Mesendoderm (in vitro differentiated cells): ENCODE measurements at regions not wholly inside any gene's neighbourhood (a gene's known extent, or its start where the extent isn't known, plus 50 kb on each side); places are given as distances from the start of the nearest gene placed in this dataset.
A peak's percentile ranks its signal among the peaks of the same experiment; 100 is the strongest.

Experiments used
- DNase-seq: peaks from one replicate; pipeline ENCODE4 v3.0.0; 2013
- H2AK5ac ChIP-seq: 2 replicates; pipeline ENCODE4 v1.6.1; 2013; ENCODE audit warnings: low read length, inconsistent platforms
- H2BK120ac ChIP-seq: 2 replicates; pipeline ENCODE4 v1.6.1; 2013; ENCODE audit warnings: low read depth, mild to moderate bottlenecking, low read length, moderate library complexity, mixed read lengths
- H2BK15ac ChIP-seq: replicated peaks from 2 replicates; pipeline ENCODE4 v1.6.1; 2013; ENCODE audit warnings: low read depth, mild to moderate bottlenecking, moderate library complexity
- H2BK5ac ChIP-seq: 2 replicates; pipeline ENCODE4 v1.6.1; 2013; ENCODE audit warnings: low read length, inconsistent platforms
- H3K18ac ChIP-seq: 2 replicates; pipeline ENCODE4 v1.6.1; 2013; ENCODE audit warnings: mild to moderate bottlenecking, low read length, mixed read lengths
- H3K23ac ChIP-seq: one replicate; pipeline ENCODE4 v1.6.1; 2013; ENCODE audit warnings: low read length
- H3K27ac ChIP-seq: 2 replicates; pipeline ENCODE4 v1.5.1; 2013; ENCODE audit warnings: low read depth, mild to moderate bottlenecking, inconsistent platforms, low read length, moderate library complexity
- H3K27me3 ChIP-seq: 2 replicates; pipeline ENCODE4 v1.6.1; 2013; ENCODE audit warnings: low read length, control low read depth, mild to moderate bottlenecking, inconsistent platforms; ENCODE audit not compliant: insufficient read depth, poor library complexity
- H3K36me3 ChIP-seq: 2 replicates; pipeline ENCODE4 v1.6.1; 2013; ENCODE audit warnings: low read length, inconsistent platforms; ENCODE audit not compliant: control insufficient read depth, insufficient read depth
- H3K4ac ChIP-seq: one replicate; pipeline ENCODE4 v1.6.1; 2013; ENCODE audit warnings: low read depth, mild to moderate bottlenecking, low read length, moderate library complexity
- H3K4me1 ChIP-seq: 2 replicates; pipeline ENCODE4 v1.6.1; 2013; ENCODE audit warnings: low read depth, low read length, inconsistent platforms; ENCODE audit not compliant: control insufficient read depth
- H3K4me2 ChIP-seq: 2 replicates; pipeline ENCODE4 v1.6.1; 2013; ENCODE audit warnings: low read length
- H3K4me3 ChIP-seq: 2 replicates; pipeline ENCODE4 v1.5.1; 2013; ENCODE audit warnings: mild to moderate bottlenecking, low read length
- H3K56ac ChIP-seq: one replicate; pipeline ENCODE4 v1.6.1; 2013; ENCODE audit warnings: low read length
- H3K79me1 ChIP-seq: 2 replicates; pipeline ENCODE4 v1.6.1; 2013; ENCODE audit warnings: low read length, inconsistent platforms
- H3K79me2 ChIP-seq: 2 replicates; pipeline ENCODE4 v1.6.1; 2013; ENCODE audit warnings: mild to moderate bottlenecking, low read length; ENCODE audit not compliant: control insufficient read depth, insufficient read depth
- H3K9ac ChIP-seq: 2 replicates; pipeline ENCODE4 v1.6.1; 2013; ENCODE audit warnings: low read length, inconsistent platforms
- H4K5ac ChIP-seq: one replicate; pipeline ENCODE4 v1.6.1; 2013; ENCODE audit warnings: low read length
- H4K8ac ChIP-seq: one replicate; pipeline ENCODE4 v1.6.1; 2013; ENCODE audit warnings: low read depth, mild to moderate bottlenecking, control low read depth, low read length, moderate library complexity
- WGBS: extraction: QIAGEN DNeasy Blood & Tissue Kit; methylation state at CpG from one replicate; pipeline ENCODE4 v1.1.7; 2013; ENCODE audit warnings: low lambda C conversion rate, missing lambda C conversion rate; ENCODE audit not compliant: insufficient coverage; ENCODE audit errors: extremely low coverage; 5-methylcytosine and 5-hydroxymethylcytosine counted together

DNA sequence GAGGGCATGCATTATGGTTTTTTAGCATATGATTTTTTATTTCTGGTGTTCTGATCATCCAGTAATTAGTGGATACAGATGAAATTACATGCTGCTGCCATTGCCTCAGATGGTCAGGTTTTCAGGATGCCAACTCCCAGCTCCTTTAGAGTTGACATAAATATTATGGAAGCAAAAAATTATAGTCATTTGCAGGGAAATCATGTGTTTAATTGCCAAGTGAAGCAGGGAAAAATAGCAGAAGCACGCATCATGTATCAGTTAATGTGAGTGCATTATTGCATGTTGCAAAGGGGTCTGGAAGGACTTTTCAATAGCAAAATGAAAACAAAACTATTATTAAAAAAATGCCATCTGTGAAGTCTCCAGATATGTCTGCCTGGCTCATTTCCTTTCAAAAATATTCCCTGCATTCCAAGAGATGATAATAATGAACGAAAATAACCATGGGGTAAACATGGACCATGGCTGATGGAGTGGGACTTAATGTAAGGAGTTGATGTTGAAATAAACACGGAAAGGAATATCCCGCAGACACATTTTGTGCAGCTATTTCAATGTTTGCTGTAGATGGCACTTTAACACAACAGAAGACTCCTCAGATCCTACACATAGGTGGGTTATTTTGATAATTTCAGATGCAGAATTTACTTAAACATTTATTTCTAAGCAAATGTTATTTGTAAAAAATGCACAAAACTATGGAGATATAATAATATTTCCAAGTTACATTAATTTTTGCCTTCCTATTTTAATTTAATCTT is 87.7 kb upstream of the DYNAP start:
- no peak overlapping the region for H3K4me2 ChIP-seq
- no peak overlapping the region for H3K27ac ChIP-seq
- no peaks in the 10 kb centered on the region for H3K27me3 ChIP-seq
- no peaks in the 10 kb centered on the region for H3K79me1 ChIP-seq
- H2AK5ac ChIP-seq = no peak overlapping the region
- no peak overlapping the region for H2BK120ac ChIP-seq
- no peak overlapping the region for H3K9ac ChIP-seq
- H3K4me3 ChIP-seq = no peak overlapping the region
- no peaks in the 10 kb centered on the region for H3K4me1 ChIP-seq
- H4K8ac ChIP-seq = no peak overlapping the region
- H3K79me2 ChIP-seq = no peaks in the 10 kb centered on the region
- no peak overlapping the region for H3K56ac ChIP-seq
- no CpG with 5 or more reads among the region's 4 CpGs for WGBS
- no peak overlapping the region for H2BK15ac ChIP-seq
- no peak overlapping the region for H2BK5ac ChIP-seq
- no peak overlapping the region for H3K18ac ChIP-seq
- H4K5ac ChIP-seq = no peak overlapping the region
- H3K36me3 ChIP-seq = no peaks in the 10 kb centered on the region
- DNase-seq = no peak
- H3K4ac ChIP-seq = no peak overlapping the region
- no peak overlapping the region for H3K23ac ChIP-seq

DNA sequence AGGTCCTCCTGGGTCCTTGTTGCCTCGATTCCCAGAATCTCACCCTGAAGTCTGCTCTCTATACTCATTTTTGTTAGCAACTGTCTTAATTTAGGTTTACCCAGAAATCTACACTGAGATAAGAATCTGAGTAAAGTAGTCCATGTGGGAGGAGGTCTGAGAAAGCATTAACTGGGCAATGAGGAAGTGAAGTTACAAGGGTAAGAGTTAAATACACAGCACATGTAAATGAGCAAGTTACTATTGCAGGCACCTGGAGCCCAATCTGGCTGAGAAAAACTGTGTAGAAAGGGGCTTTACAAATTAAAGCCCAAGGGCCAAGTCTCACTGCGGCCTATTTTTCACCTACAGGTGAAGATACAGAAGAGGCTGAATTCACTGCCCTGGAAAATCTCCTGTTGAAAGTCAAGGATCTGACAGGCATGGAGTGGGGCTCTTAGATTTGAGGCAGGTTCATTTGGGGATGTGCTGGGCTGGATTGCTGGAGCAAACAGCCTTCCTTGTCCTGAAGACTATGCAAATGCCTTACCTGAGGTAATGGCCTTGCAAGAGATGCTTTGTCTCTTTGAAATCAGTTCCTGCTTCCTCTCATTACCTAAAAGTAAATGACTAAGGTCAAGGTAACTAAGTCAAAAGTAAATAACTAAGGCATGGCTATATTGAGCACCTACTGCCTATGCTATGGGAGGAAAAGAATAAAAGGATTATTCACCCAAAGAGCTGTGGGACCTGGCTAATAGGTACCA is 84.4 kb upstream of the DYNAP start:
- H3K4ac ChIP-seq = no peak overlapping the region
- H2BK120ac ChIP-seq = no peak overlapping the region
- no CpG with 5 or more reads among the region's 2 CpGs for WGBS
- no peak overlapping the region for H3K4me3 ChIP-seq
- H2BK5ac ChIP-seq = no peak overlapping the region
- H3K4me2 ChIP-seq = no peak overlapping the region
- H3K18ac ChIP-seq = no peak overlapping the region
- no peaks in the 10 kb centered on the region for H3K36me3 ChIP-seq
- no peak for DNase-seq
- no peaks in the 10 kb centered on the region for H3K79me2 ChIP-seq
- no peak overlapping the region for H3K23ac ChIP-seq
- no peak overlapping the region for H2BK15ac ChIP-seq
- no peak overlapping the region for H4K8ac ChIP-seq
- H2AK5ac ChIP-seq = no peak overlapping the region
- H3K4me1 ChIP-seq = no peaks in the 10 kb centered on the region
- no peak overlapping the region for H3K56ac ChIP-seq
- H3K9ac ChIP-seq = no peak overlapping the region
- H3K79me1 ChIP-seq = no peaks in the 10 kb centered on the region
- no peak overlapping the region for H3K27ac ChIP-seq
- no peaks in the 10 kb centered on the region for H3K27me3 ChIP-seq
- H4K5ac ChIP-seq = no peak overlapping the region

DNA sequence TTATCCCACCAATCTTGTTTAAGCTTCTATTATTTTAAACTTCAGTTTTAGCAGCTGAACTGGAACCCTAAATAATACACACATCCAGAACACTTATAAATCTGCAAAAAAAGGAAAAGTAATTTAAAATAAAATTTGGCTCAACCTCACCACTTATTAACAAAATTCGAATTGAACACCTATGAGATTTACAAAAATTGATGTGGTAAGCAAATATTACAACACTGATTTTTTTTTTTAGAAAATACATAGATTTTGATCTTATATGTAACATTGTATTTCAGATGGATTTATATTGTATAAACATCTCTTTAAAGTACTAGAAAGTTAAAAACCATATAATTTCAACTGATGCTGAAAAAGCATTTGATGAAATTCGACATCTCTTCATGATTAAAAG is 81.3 kb upstream of the DYNAP start:
- Histone ChIP-seq H3K27me3 (no peaks in the 10 kb centered on the region), H4K8ac (no peak overlapping the region), H3K23ac (no peak overlapping the region), H2BK15ac (no peak overlapping the region), H3K4me2 (no peak overlapping the region), H2BK5ac (no peak overlapping the region), H3K18ac (no peak overlapping the region), H3K79me2 (no peaks in the 10 kb centered on the region), H2AK5ac (no peak overlapping the region), H2BK120ac (no peak overlapping the region), H3K36me3 (no peaks in the 10 kb centered on the region), H3K4me3 (no peak overlapping the region), H3K9ac (no peak overlapping the region), H3K79me1 (no peaks in the 10 kb centered on the region), H3K4me1 (no peaks in the 10 kb centered on the region), H3K27ac (no peak overlapping the region), H3K4ac (no peak overlapping the region), H3K56ac (no peak overlapping the region), H4K5ac (no peak overlapping the region)
- DNase-seq = no peak
- no CpG with 5 or more reads among the region's 2 CpGs for WGBS

DNA sequence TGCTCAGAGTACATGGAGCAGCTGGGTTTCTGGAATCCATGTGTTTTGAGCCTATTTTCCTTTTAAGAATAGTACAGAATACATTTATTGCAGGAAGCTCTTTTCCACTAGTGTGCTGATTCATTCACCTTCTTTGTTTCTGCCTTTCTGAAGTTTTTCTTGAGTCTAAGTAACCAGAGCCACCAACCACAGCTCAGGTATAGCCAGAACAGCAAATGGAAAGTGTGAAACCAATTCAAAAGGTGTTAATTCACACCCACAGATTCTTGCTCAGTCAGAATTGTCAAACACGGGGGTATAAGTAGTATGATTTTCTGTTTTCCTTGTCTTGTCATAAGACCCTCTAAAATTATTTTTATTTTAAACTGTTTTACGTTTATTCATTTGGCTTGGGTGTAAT is 75.9 kb upstream of the DYNAP start:
- no peak overlapping the region for H3K23ac ChIP-seq
- H3K27me3 ChIP-seq = no peaks in the 10 kb centered on the region
- H3K4me2 ChIP-seq = no peak overlapping the region
- H3K36me3 ChIP-seq = no peaks in the 10 kb centered on the region
- no peak overlapping the region for H2BK5ac ChIP-seq
- no peak overlapping the region for H3K4ac ChIP-seq
- no peaks in the 10 kb centered on the region for H3K79me1 ChIP-seq
- no peaks in the 10 kb centered on the region for H3K4me1 ChIP-seq
- peak; percentile 35 for DNase-seq
- no peaks in the 10 kb centered on the region for H3K79me2 ChIP-seq
- H4K5ac ChIP-seq = no peak overlapping the region
- no peak overlapping the region for H3K9ac ChIP-seq
- H2AK5ac ChIP-seq = no peak overlapping the region
- no peak overlapping the region for H3K27ac ChIP-seq
- no peak overlapping the region for H3K56ac ChIP-seq
- WGBS = no CpG with 5 or more reads among the region's 2 CpGs
- no peak overlapping the region for H3K18ac ChIP-seq
- no peak overlapping the region for H3K4me3 ChIP-seq
- H2BK120ac ChIP-seq = no peak overlapping the region
- no peak overlapping the region for H4K8ac ChIP-seq
- H2BK15ac ChIP-seq = no peak overlapping the region

DNA sequence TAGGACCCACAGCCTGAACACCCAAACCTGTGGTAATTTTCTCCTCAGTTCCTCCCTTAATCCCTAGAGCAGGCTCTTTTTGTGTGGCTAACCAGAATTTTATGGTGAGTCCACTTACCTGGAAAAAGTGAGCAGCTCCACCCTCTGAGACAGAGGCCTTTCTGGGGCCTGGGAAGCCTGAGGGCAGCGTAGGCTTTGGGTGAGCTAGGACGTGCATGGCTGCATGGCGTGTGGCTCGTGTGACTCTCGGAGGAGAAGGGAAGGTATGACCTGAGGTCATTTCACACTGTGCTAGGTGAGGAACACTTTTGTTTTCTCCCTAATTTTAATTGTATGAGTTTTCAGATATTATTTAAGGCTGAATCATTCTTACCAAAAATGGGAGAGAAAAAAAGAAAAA is 73.5 kb upstream of the DYNAP start:
- Histone ChIP-seq H4K5ac (no peak overlapping the region), H3K23ac (no peak overlapping the region), H4K8ac (no peak overlapping the region), H3K79me2 (no peaks in the 10 kb centered on the region), H2AK5ac (no peak overlapping the region), H3K27me3 (no peaks in the 10 kb centered on the region), H2BK5ac (no peak overlapping the region), H3K4ac (no peak overlapping the region), H3K9ac (no peak overlapping the region), H2BK15ac (no peak overlapping the region), H3K18ac (no peak overlapping the region), H2BK120ac (no peak overlapping the region), H3K27ac (no peak overlapping the region), H3K4me2 (no peak overlapping the region), H3K56ac (no peak overlapping the region), H3K4me3 (no peak overlapping the region), H3K4me1 (no peaks in the 10 kb centered on the region), H3K79me1 (no peaks in the 10 kb centered on the region), H3K36me3 (no peaks in the 10 kb centered on the region)
- WGBS = no CpG with 5 or more reads among the region's 5 CpGs
- DNase-seq = no peak
